Astrocyte of the spinal cord (primary cell): ENCODE measurements at regions not wholly inside any gene's neighbourhood (a gene's known extent, or its start where the extent isn't known, plus 50 kb on each side); places are given as distances from the start of the nearest gene placed in this dataset.
A peak's percentile ranks its signal among the peaks of the same experiment; 100 is the strongest.

Experiments
- DNase-seq: peaks from one replicate; pipeline ENCODE4 v3.0.0; 2011; ENCODE audit warnings: low read depth, low spot score
- H3K4me3 ChIP-seq: 2 replicates; pipeline ENCODE4 v1.5.1; 2011; ENCODE audit warnings: low read depth, mild to moderate bottlenecking, low read length, moderate library complexity
- in situ Hi-C: cut with HindIII; loops from 2 replicates; pipeline ENCODE4 v1.10.0; 2017; ENCODE audit warnings: low sequenced_read_pairs
- TF ChIP-seq, protein P1 (sequence below): IDR thresholded peaks from 2 replicates; pipeline ENCODE4 v1.5.1; 2012; ENCODE audit warnings: low read depth, mild to moderate bottlenecking, low read length, inconsistent platforms

DNA sequence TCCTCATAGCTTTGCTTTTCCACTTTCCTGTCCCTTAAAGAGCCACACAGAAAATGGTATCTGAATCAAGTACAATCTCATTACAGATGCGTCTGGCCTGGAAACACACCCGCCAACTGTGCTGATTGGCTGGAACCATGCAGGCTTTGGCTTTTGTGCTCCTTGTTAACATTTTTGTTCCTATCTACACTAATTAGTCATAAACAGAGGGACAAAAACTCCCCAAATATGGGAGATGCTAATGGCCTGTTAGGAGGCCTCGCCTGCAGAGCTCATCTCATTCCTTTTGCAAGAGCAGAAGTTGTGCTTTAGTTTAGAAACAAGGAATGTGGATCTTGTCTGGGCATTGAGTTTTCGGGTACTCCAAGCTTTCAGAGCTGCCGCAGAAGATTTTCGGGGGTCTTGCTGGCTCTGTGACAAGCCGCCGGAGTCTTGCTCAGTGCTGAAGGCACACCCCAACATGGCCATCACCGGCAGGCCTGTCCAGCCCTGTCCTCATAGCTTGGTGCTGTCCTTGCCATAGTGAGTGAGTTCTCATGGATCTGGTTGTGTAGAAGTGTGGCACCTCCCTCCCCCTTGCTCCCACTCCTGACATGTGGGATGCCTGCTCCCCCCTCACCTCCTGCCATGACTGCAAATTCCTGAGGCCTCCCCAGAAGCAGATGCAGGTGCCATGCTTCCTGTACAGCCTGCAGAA is 69.8 kb downstream of the METRNL start:
- DNase-seq, result no peak
- no peak overlapping the region for H3K4me3 ChIP-seq
- in situ Hi-C loops, result no loop called here
- TF ChIP-seq, protein P1, sequence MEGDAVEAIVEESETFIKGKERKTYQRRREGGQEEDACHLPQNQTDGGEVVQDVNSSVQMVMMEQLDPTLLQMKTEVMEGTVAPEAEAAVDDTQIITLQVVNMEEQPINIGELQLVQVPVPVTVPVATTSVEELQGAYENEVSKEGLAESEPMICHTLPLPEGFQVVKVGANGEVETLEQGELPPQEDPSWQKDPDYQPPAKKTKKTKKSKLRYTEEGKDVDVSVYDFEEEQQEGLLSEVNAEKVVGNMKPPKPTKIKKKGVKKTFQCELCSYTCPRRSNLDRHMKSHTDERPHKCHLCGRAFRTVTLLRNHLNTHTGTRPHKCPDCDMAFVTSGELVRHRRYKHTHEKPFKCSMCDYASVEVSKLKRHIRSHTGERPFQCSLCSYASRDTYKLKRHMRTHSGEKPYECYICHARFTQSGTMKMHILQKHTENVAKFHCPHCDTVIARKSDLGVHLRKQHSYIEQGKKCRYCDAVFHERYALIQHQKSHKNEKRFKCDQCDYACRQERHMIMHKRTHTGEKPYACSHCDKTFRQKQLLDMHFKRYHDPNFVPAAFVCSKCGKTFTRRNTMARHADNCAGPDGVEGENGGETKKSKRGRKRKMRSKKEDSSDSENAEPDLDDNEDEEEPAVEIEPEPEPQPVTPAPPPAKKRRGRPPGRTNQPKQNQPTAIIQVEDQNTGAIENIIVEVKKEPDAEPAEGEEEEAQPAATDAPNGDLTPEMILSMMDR, result no peak

- no peak overlapping the region for H3K4me3 ChIP-seq
- TF ChIP-seq, protein P1, result no peak
- peak; percentile 43 for DNase-seq
- in situ Hi-C loops, result no loop called here
These were observed 70.4 kb downstream of the METRNL start for GRCh38 chr17:83149761-83150251.

- H3K4me3 ChIP-seq, result no peak overlapping the region
- in situ Hi-C loops, result no loop called here
- no peak for DNase-seq
- TF ChIP-seq, protein P1, result no peak
These were observed 71.1 kb downstream of the METRNL start for GRCh38 chr17:83150369-83151055.

GRCh38 chr17:83151056-83151441 is 71.6 kb downstream of the METRNL start:
- in situ Hi-C loops, result no loop called here
- TF ChIP-seq, protein P1, result no peak
- no peak overlapping the region for H3K4me3 ChIP-seq
- DNase-seq, result no peak

GRCh38 chr17:83151442-83152226 is 72.2 kb downstream of the METRNL start:
- no peak overlapping the region for H3K4me3 ChIP-seq
- in situ Hi-C loops, result no loop called here
- TF ChIP-seq, protein P1, result no peak
- DNase-seq, result peak; percentile 82

DNA sequence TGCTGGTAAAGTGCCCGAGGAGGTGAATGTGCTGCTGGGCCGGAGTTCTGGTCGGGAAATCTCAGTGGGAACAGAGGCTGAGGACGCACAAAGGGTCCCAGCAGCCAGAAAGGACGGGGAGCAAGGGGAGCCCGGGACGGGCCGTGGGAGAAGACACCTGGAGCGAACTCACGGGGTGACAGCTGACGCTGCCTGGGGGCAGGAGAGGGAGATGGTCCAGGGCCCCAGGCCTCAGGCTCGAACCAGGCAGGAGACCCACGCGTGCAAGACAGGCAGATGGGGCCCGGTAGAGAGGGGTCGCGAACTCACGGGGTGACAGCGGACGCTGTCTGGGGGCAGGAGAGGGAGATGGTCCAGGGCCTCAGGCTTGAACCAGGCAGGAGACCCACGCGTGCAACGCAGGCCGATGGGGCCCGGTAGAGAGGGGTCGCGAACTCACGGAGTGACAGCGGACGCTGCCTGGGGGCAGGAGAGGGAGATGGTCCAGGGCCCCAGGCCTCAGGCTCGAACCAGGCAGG is 72.9 kb downstream of the METRNL start:
- no peak for DNase-seq
- TF ChIP-seq, protein P1, result no peak
- in situ Hi-C loops, result no loop called here
- no peak overlapping the region for H3K4me3 ChIP-seq
